ENCODE measurements at regions not wholly inside any gene's neighbourhood (a gene's known extent, or its start where the extent isn't known, plus 50 kb on each side); places are given as distances from the start of the nearest gene placed in this dataset.

GRCh38 chr6:1007159-1007558 is 304.7 kb upstream of the FOXQ1 start (continued):
- TF ChIP-seq ZBTB33 (IDR thresholded peaks at IDR 0.05): no peak

- Histone ChIP-seq H3K9ac (ENCODE audit: control insufficient read depth, insufficient read depth, low read length) (no peak overlapping the region), H3K27ac (ENCODE audit: control insufficient read depth, insufficient read depth) (no peak overlapping the region; the same call in 1 of the 2 replicates), H3K79me2 (ENCODE audit: control insufficient read depth, insufficient read depth, low read length) (no peaks in the 10 kb centered on the region), H3K9me3 (replicated peaks; ENCODE audit: control insufficient read depth, insufficient read depth, low read length) (no peaks in the 10 kb centered on the region; the same call in 2 of the 3 replicates), H4K20me1 (ENCODE audit: control insufficient read depth, insufficient read depth) (no peaks in the 10 kb centered on the region), H3K4me2 (ENCODE audit: control insufficient read depth, insufficient read depth) (no peak overlapping the region), H2AFZ (ENCODE audit: control insufficient read depth, low read depth, low read length) (no peak overlapping the region), H3K27me3 (replicated peaks in 1 of 2; ENCODE audit: control insufficient read depth in 2 of 2, insufficient read depth in 2 of 2, low read length in 1 of 2) (no peaks in the 10 kb centered on the region), H3K36me3 (ENCODE audit: control insufficient read depth in 2 of 2, insufficient read depth in 2 of 2, low read length in 1 of 2) (no peaks in the 10 kb centered on the region), H3K4me3 (no peak overlapping the region), H3K4me1 (ENCODE audit: control insufficient read depth, insufficient read depth, low read length) (peaks cover 32% of the 10 kb centered on the region)
- in situ Hi-C loops (cut with MboI) (no loop called here), intact Hi-C loops (cut with micrococcal nuclease; ENCODE audit: unreplicated experiment) (no loop called here)
- SMC1A ChIA-PET (ENCODE audit: uncharacterized antibody, unreplicated experiment): no interaction called here
- no peak for ATAC-seq
- RAD21 ChIA-PET (ENCODE audit: unreplicated experiment): no interaction called here
- no peak for DNase-seq (ENCODE audit: low read depth, low spot score)
- CTCF ChIA-PET: no interaction called here
- no TSS peak for BruUV-seq (replicated peaks)
- 67% methylated on average over 11 of the region's 11 CpGs for WGBS (ENCODE audit: insufficient coverage, insufficient replicate concordance, low lambda C conversion rate, missing lambda C conversion rate)
- FAIRE-seq: no peak
- POLR2A ChIA-PET: no interaction called here
- TF ChIP-seq NR2F1 (conservative IDR thresholded peaks at IDR 0.05) (no peak), STAT1 (conservative IDR thresholded peaks at IDR 0.05) (no peak), EED (IDR thresholded peaks at IDR 0.05; ENCODE audit: low read depth) (no peak), E4F1 (IDR thresholded peaks at IDR 0.05; ENCODE audit: borderline replicate concordance, partially characterized antibody) (no peak), CBX5 (IDR thresholded peaks at IDR 0.05; ENCODE audit: low read depth) (no peak), NFIC (IDR thresholded peaks at IDR 0.05; ENCODE audit: low read depth, low read length) (peak; percentile 61), BACH1 (IDR thresholded peaks at IDR 0.05; ENCODE audit: borderline replicate concordance) (no peak), ATF2 (IDR thresholded peaks at IDR 0.05; ENCODE audit: low read length) (peak; percentile 73), SIN3A (IDR thresholded peaks at IDR 0.05; ENCODE audit: low read depth, low read length) (no peak), FOXM1 (IDR thresholded peaks at IDR 0.05; ENCODE audit: low read depth, low read length) (no peak), RELA (IDR thresholded peaks at IDR 0.05; ENCODE audit: borderline replicate concordance, partially characterized antibody) (no peak), EP300 (IDR thresholded peaks at IDR 0.05; ENCODE audit: borderline replicate concordance in 1 of 2, control insufficient read depth in 1 of 2, low read depth in 2 of 2, low read length in 2 of 2) (no peak), ZNF274 (IDR thresholded peaks at IDR 0.05; ENCODE audit: insufficient read depth, insufficient read length) (no peak)
These were observed 306.8 kb upstream of the FOXQ1 start for GRCh38 chr6:1004885-1005630.

Data from GM12878 (cell line).